ENCODE measurements at regions not wholly inside any gene's neighbourhood (a gene's known extent, or its start where the extent isn't known, plus 50 kb on each side); places are given as distances from the start of the nearest gene placed in this dataset.

GRCh38 chr12:91854725-91855124 lies 290.9 kb downstream of the BTG1 start:
- TF ChIP-seq CTCF (IDR thresholded peaks at IDR 0.05; ENCODE audit: insufficient read depth, low read depth, low read length) (no peak), EZH2 (IDR thresholded peaks at IDR 0.05; ENCODE audit: insufficient read depth, low read length) (no peak)
